DOHH2 (cell line): ENCODE measurements at regions not wholly inside any gene's neighbourhood (a gene's known extent, or its start where the extent isn't known, plus 50 kb on each side); places are given as distances from the start of the nearest gene placed in this dataset.
"Not testable (repeated sequence)": the region's sequence is repeated elsewhere in the genome, so short reads cannot be mapped to it uniquely, and the experiment has no call there.

ENCODE experiments used
- H3F3A ChIP-seq: fragments of 200-600 bp; sonication (generic), shearing (Covaris generic); 2 replicates; pipeline ENCODE4 v1.6.0; 2016; ENCODE audit warnings: antibody characterized with exemption, mild to moderate bottlenecking; ENCODE audit not compliant: control insufficient read depth, insufficient read depth
- H3K27ac ChIP-seq: fragments of 200-600 bp; sonication (generic); 2 replicates; pipeline ENCODE4 v1.5.1; 2014; ENCODE audit warnings: low read depth, mild to moderate bottlenecking, low read length, moderate library complexity
- H3K27me3 ChIP-seq: fragments of 200-600 bp; sonication (generic); 2 replicates; pipeline ENCODE4 v1.6.1; 2014; ENCODE audit warnings: mild to moderate bottlenecking, low read length, mixed read lengths; ENCODE audit not compliant: control insufficient read depth
- H3K36me3 ChIP-seq: fragments of 200-600 bp; sonication (generic); 2 replicates; pipeline ENCODE4 v1.6.1; 2014; ENCODE audit warnings: mild to moderate bottlenecking, low read length, moderate library complexity, mixed read lengths; ENCODE audit not compliant: control insufficient read depth
- H3K4me1 ChIP-seq: fragments of 200-600 bp; sonication (generic); 2 replicates; pipeline ENCODE4 v1.6.1; 2014; ENCODE audit warnings: mild to moderate bottlenecking, low read length, mixed read lengths; ENCODE audit not compliant: control insufficient read depth
- H3K4me2 ChIP-seq: fragments of 200-600 bp; sonication (generic); 2 replicates; pipeline ENCODE4 v1.6.0; 2014; ENCODE audit warnings: mild to moderate bottlenecking, low read length, moderate library complexity
- H3K4me3 ChIP-seq: fragments of 200-600 bp; sonication (generic); 2 replicates; pipeline ENCODE4 v1.5.1; 2014; ENCODE audit warnings: mild to moderate bottlenecking, low read length, mixed read lengths
- H3K79me2 ChIP-seq: fragments of 200-600 bp; sonication (generic); 2 replicates; pipeline ENCODE4 v1.6.1; 2014; ENCODE audit warnings: mild to moderate bottlenecking, low read length, mixed read lengths; ENCODE audit not compliant: control insufficient read depth
- H3K9me2 ChIP-seq: fragments of 200-600 bp; sonication (generic); replicated peaks from 2 replicates; pipeline ENCODE4 v1.6.1; 2014; ENCODE audit warnings: mild to moderate bottlenecking, low read length, mixed read lengths; ENCODE audit not compliant: control insufficient read depth
- H3K9me3 ChIP-seq: fragments of 200-600 bp; sonication (generic); 2 replicates; pipeline ENCODE4 v1.6.1; 2014; ENCODE audit warnings: antibody characterized with exemption, low read length, mixed read lengths; ENCODE audit not compliant: control insufficient read depth, insufficient read depth
- H4K20me1 ChIP-seq: fragments of 200-600 bp; sonication (generic); 2 replicates; pipeline ENCODE4 v1.6.0; 2014; ENCODE audit warnings: low read depth, mild to moderate bottlenecking, antibody characterized with exemption, low read length, moderate library complexity; ENCODE audit not compliant: control insufficient read depth, insufficient read depth
- EZH2phosphoT487 ChIP-seq: fragments of 200-600 bp; sonication (generic); IDR thresholded peaks from 2 replicates; pipeline ENCODE4 v1.6.1; 2017; ENCODE audit warnings: borderline replicate concordance, mild to moderate bottlenecking, antibody characterized with exemption, low read length, moderate library complexity, mixed read lengths
- TF ChIP-seq, protein P1 (sequence below): fragments of 200-600 bp; sonication (generic); IDR thresholded peaks from one replicate; pipeline ENCODE4 v1.5.1; 2014; ENCODE audit warnings: antibody characterized with exemption, mild to moderate bottlenecking, low read depth, low read length; ENCODE audit not compliant: poor library complexity, severe bottlenecking

DNA sequence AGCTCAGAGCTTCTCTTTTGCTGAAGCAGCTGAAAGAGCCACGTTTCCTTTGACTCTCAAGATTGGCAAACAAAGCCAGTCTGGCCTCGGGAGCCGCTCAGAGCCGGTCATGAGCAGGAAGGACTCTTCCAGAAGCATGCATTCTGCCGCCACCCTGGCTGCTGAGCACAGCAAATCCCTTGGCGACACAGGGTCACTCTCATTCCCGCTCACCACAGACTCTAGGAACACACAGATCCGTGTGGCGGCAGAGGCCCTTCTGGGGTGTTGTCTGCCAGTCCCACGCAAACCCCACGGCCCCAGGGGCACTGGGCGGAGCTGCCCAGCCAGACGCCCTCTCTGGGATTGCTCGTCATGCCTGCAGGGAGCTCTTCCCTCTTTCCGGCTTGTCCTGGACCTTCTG lies 157.0 kb downstream of the C16orf95 start:
- H3K4me2 ChIP-seq = no peak overlapping the region
- H3K9me2 ChIP-seq = no peaks in the 10 kb centered on the region
- no peaks in the 10 kb centered on the region for H3K9me3 ChIP-seq
- no peaks in the 10 kb centered on the region for H3K4me1 ChIP-seq
- H3K27me3 ChIP-seq = no peaks in the 10 kb centered on the region
- no peak for TF ChIP-seq EZH2phosphoT487
- H4K20me1 ChIP-seq = no peaks in the 10 kb centered on the region
- no peak overlapping the region for H3K27ac ChIP-seq
- no peak overlapping the region for H3K4me3 ChIP-seq
- H3K79me2 ChIP-seq = no peaks in the 10 kb centered on the region
- no peaks in the 10 kb centered on the region for H3F3A ChIP-seq
- H3K36me3 ChIP-seq = no peaks in the 10 kb centered on the region

DNA sequence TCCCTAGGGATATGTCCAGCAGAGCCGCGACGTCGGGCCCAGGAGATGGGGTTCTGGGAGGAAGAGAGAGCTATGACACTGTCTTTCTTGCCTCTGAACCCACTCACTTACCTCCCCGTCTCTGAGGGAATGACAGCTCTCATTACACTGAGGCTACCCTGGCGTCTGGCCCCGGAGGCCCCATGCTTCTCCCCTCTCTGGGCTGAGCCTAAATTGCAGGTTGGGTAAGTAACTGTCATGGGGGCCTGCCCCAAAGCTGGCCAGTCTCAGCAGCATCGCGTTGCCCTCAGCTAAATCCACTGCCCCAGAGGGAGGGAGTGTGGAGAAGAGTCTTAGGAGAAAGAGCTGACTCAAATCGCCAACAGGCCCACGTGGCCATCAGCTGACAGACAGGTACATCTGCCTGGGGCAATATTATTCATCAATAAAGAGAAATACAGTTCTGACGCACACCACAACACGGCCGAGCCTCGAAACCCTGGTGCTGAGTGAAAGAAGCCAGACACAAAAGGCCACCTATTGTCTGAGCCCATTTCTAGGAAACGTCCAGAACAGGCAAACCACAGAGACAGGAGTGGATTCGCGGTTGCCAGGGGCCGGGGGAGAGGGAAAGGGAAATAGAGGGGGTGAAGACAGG lies 156.4 kb downstream of the C16orf95 start:
- Histone ChIP-seq H3K4me3 (no peak overlapping the region), H3K9me2 (no peaks in the 10 kb centered on the region), H3K4me1 (no peaks in the 10 kb centered on the region), H3K9me3 (no peaks in the 10 kb centered on the region), H3F3A (no peaks in the 10 kb centered on the region), H3K27ac (no peak overlapping the region), H3K27me3 (no peaks in the 10 kb centered on the region), H4K20me1 (no peaks in the 10 kb centered on the region), H3K4me2 (no peak overlapping the region), H3K36me3 (no peaks in the 10 kb centered on the region), H3K79me2 (no peaks in the 10 kb centered on the region)
- TF ChIP-seq EZH2phosphoT487 = no peak
- TF ChIP-seq, protein P1, sequence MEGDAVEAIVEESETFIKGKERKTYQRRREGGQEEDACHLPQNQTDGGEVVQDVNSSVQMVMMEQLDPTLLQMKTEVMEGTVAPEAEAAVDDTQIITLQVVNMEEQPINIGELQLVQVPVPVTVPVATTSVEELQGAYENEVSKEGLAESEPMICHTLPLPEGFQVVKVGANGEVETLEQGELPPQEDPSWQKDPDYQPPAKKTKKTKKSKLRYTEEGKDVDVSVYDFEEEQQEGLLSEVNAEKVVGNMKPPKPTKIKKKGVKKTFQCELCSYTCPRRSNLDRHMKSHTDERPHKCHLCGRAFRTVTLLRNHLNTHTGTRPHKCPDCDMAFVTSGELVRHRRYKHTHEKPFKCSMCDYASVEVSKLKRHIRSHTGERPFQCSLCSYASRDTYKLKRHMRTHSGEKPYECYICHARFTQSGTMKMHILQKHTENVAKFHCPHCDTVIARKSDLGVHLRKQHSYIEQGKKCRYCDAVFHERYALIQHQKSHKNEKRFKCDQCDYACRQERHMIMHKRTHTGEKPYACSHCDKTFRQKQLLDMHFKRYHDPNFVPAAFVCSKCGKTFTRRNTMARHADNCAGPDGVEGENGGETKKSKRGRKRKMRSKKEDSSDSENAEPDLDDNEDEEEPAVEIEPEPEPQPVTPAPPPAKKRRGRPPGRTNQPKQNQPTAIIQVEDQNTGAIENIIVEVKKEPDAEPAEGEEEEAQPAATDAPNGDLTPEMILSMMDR = no peak

DNA sequence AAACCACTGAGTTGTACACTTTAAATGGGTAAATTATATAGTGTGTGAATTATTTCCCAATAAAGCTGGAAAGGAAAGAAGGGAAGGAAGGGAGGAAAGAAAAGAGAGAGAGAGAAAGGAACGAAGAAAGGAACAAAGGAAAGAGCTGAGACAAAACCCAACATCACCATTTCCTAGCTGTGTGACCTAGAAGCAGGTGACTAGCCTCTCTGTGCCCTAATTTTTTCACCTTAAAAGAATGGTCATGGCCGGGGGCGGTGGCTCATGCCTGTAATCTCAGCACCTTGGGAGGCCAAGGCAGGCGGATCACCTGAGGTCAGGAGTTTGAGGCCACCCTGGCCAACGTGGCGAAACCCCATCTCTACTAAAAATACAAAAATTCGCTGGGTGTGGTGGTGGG lies 155.8 kb downstream of the C16orf95 start:
- H3K4me1 ChIP-seq, H3K4me2 ChIP-seq, H3F3A ChIP-seq, H3K79me2 ChIP-seq, H3K9me3 ChIP-seq, H3K9me2 ChIP-seq, H3K27me3 ChIP-seq, H4K20me1 ChIP-seq, H3K27ac ChIP-seq, H3K4me3 ChIP-seq, H3K36me3 ChIP-seq: not testable (repeated sequence)

DNA sequence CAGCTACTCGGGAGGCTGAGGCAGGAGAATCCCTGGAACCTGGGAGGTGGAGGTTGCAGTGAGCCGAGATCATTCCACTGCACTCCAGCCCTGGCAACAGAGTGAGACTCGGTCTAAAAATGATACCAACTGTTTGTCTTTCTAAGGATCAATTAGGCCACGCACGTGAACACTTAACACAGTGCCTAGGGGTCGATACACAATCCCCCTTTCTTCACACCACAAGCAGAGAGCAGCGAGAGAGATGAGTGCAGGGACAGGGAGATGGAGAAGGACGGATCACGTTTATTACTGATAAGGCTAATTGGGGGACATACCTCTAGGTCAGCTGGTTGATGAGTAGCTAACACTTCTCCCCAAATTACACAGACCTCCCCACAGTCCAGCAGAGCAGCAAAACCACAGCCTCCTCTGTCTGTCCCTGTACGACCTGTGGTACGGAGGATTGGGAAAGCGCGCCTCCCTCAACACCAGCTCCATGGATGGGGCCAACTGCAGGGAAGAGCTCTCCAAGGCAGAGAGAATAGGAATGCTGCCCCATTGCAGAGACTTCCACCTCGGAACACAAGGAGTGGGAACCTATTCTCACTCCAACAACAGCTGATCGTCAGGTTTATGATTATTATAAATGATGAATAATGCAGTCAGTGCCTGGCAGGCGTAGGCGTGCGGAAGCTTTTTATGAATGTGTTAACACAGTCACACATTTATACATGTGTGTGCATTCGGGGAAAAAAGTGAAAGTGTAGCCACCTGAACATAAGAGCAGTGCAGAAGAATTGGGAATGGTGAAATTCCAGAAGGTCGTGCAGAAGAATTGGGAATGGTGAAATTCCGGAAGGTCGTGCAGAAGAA lies 155.1 kb downstream of the C16orf95 start:
- Histone ChIP-seq H3F3A (no peaks in the 10 kb centered on the region), H3K27ac (no peak overlapping the region), H3K4me2 (no peak overlapping the region), H3K79me2 (no peaks in the 10 kb centered on the region), H3K36me3 (no peaks in the 10 kb centered on the region), H3K4me1 (no peaks in the 10 kb centered on the region), H4K20me1 (no peaks in the 10 kb centered on the region), H3K9me2 (no peaks in the 10 kb centered on the region), H3K27me3 (no peaks in the 10 kb centered on the region), H3K9me3 (no peaks in the 10 kb centered on the region), H3K4me3 (no peak overlapping the region)
- no peak for TF ChIP-seq EZH2phosphoT487
- TF ChIP-seq, protein P1 = no peak

DNA sequence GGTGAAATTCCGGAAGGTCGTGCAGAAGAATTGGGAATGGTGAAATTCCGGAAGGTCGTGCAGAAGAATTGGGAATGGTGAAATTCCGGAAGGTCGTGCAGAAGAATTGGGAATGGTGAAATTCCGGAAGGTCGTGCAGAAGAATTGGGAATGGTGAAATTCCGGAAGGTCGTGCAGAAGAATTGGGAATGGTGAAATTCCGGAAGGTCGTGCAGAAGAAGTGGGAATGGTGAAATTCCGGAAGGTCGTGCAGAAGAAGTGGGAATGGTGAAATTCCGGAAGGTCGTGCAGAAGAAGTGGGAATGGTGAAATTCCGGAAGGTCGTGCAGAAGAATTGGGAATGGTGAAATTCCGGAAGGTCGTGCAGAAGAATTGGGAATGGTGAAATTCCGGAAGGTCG lies 154.4 kb downstream of the C16orf95 start:
- H3K9me3 ChIP-seq, H3K79me2 ChIP-seq, H3K4me3 ChIP-seq, H4K20me1 ChIP-seq, H3K36me3 ChIP-seq, H3F3A ChIP-seq, H3K4me1 ChIP-seq, H3K9me2 ChIP-seq, H3K4me2 ChIP-seq, H3K27ac ChIP-seq, H3K27me3 ChIP-seq: not testable (repeated sequence)
